ENCODE measurements at regions not wholly inside any gene's neighbourhood (a gene's known extent, or its start where the extent isn't known, plus 50 kb on each side); places are given as distances from the start of the nearest gene placed in this dataset.

- Histone ChIP-seq H3K27ac (ENCODE audit: low read depth in 1 of 2, low read length in 2 of 2) (no peak overlapping the region), H3K9ac (ENCODE audit: low read depth in 1 of 2, low read length in 2 of 2) (no peak overlapping the region), H3K4me3 (ENCODE audit: low read depth in 1 of 3, low read length in 3 of 3) (no peak overlapping the region), H3K4me1 (ENCODE audit: control insufficient read depth in 4 of 4, insufficient read depth in 4 of 4, low read length in 3 of 4) (no peaks in the 10 kb centered on the region), H3K36me3 (ENCODE audit: control insufficient read depth in 4 of 4, insufficient read depth in 3 of 4, low read depth in 1 of 4, low read length in 3 of 4) (no peaks in the 10 kb centered on the region), H3K27me3 (ENCODE audit: control insufficient read depth in 4 of 4, insufficient read depth in 4 of 4, low read length in 3 of 4) (no peaks in the 10 kb centered on the region), H3K9me3 (ENCODE audit: control insufficient read depth in 4 of 4, low read length in 3 of 4) (peaks cover 0 to 18% (median 8%) of the 10 kb centered on the region in 4 donors)
- DNase-seq (ENCODE audit: low spot score), result no peak
- TF ChIP-seq FOXA2 (IDR thresholded peaks at IDR 0.05) (no peak), NR2F2 (IDR thresholded peaks at IDR 0.05) (no peak), JUND (IDR thresholded peaks at IDR 0.05) (no peak), TAF1 (conservative IDR thresholded peaks at IDR 0.05) (no peak), RXRA (IDR thresholded peaks at IDR 0.05) (no peak), ZBTB33 (IDR thresholded peaks at IDR 0.05) (no peak), EGR1 (IDR thresholded peaks at IDR 0.05; ENCODE audit: low read depth in 2 of 2) (no peak), RAD21 (IDR thresholded peaks at IDR 0.05) (no peak), CTCF (IDR thresholded peaks at IDR 0.05; ENCODE audit: low read depth, low read length, missing input control) (no peak)
These were observed 150.6 kb downstream of the CCDC59 start for GRCh38 chr12:82207556-82207955.

- H3K4me1 ChIP-seq (ENCODE audit: control insufficient read depth in 4 of 4, insufficient read depth in 4 of 4, low read length in 3 of 4), result no peaks in the 10 kb centered on the region
- H3K27me3 ChIP-seq (ENCODE audit: control insufficient read depth in 4 of 4, insufficient read depth in 4 of 4, low read length in 3 of 4), result no peaks in the 10 kb centered on the region
- DNase-seq (ENCODE audit: low spot score), result no peak
- TF ChIP-seq EGR1 (IDR thresholded peaks at IDR 0.05; ENCODE audit: low read depth in 2 of 2), result no peak
- no peak for TF ChIP-seq HNF4A (conservative IDR thresholded peaks at IDR 0.05)
- no peak for TF ChIP-seq JUND (IDR thresholded peaks at IDR 0.05)
- TF ChIP-seq CTCF (IDR thresholded peaks at IDR 0.05; ENCODE audit: low read depth, low read length, missing input control), result no peak
- TF ChIP-seq SP1 (IDR thresholded peaks at IDR 0.05), result no peak
- no peak for TF ChIP-seq RAD21 (IDR thresholded peaks at IDR 0.05)
- peaks cover 0 to 2% (median 0%) of the 10 kb centered on the region in 4 donors for H3K9me3 ChIP-seq (ENCODE audit: control insufficient read depth in 4 of 4, low read length in 3 of 4)
- no peak overlapping the region for H3K4me3 ChIP-seq (ENCODE audit: low read depth in 1 of 3, low read length in 3 of 3)
- no peaks in the 10 kb centered on the region for H3K36me3 ChIP-seq (ENCODE audit: control insufficient read depth in 4 of 4, insufficient read depth in 3 of 4, low read depth in 1 of 4, low read length in 3 of 4)
- H3K9ac ChIP-seq (ENCODE audit: low read depth in 1 of 2, low read length in 2 of 2), result no peak overlapping the region
- no peak overlapping the region for H3K27ac ChIP-seq (ENCODE audit: low read depth in 1 of 2, low read length in 2 of 2)
- 72% methylated on average over 4 of the region's 4 CpGs for WGBS
These were observed 155.1 kb downstream of the CCDC59 start for GRCh38 chr12:82203086-82203485.

- no peak for DNase-seq (ENCODE audit: low spot score)
- H3K9ac ChIP-seq (ENCODE audit: low read depth in 1 of 2, low read length in 2 of 2), result no peak overlapping the region
- H3K36me3 ChIP-seq (ENCODE audit: control insufficient read depth in 4 of 4, insufficient read depth in 3 of 4, low read depth in 1 of 4, low read length in 3 of 4), result no peaks in the 10 kb centered on the region
- H3K4me1 ChIP-seq (ENCODE audit: control insufficient read depth in 4 of 4, insufficient read depth in 4 of 4, low read length in 3 of 4), result no peaks in the 10 kb centered on the region
- no peaks in the 10 kb centered on the region for H3K9me3 ChIP-seq (ENCODE audit: control insufficient read depth in 4 of 4, low read length in 3 of 4)
- 86% methylated on average over 2 of the region's 2 CpGs for WGBS
- TF ChIP-seq TAF1 (conservative IDR thresholded peaks at IDR 0.05) (no peak), HNF4A (conservative IDR thresholded peaks at IDR 0.05) (no peak), YY1 (IDR thresholded peaks at IDR 0.05) (no peak)
- H3K27ac ChIP-seq (ENCODE audit: low read depth in 1 of 2, low read length in 2 of 2), result no peak overlapping the region
- no peaks in the 10 kb centered on the region for H3K27me3 ChIP-seq (ENCODE audit: control insufficient read depth in 4 of 4, insufficient read depth in 4 of 4, low read length in 3 of 4)
- no peak overlapping the region for H3K4me3 ChIP-seq (ENCODE audit: low read depth in 1 of 3, low read length in 3 of 3)
These were observed 170.6 kb downstream of the CCDC59 start for GRCh38 chr12:82187595-82187994.
